Stomach (tissue), 8 donors: ENCODE measurements at regions not wholly inside any gene's neighbourhood (a gene's known extent, or its start where the extent isn't known, plus 50 kb on each side); places are given as distances from the start of the nearest gene placed in this dataset.

Experiments
- DNase-seq, 2 donors: peaks; one replicate each; pipeline versions ENCODE4 v3.0.0 to v3.0.0-alpha.2; 2013 to 2019
- H3K27ac ChIP-seq, 5 donors: fragments of 200-600 bp in 4 of 5; sonication (generic) in 4 of 5; one replicate each; pipeline ENCODE4 v1.5.1; 2013 to 2019; ENCODE audit warnings: mild to moderate bottlenecking in 1 of 5, moderate library complexity in 1 of 5
- H3K27me3 ChIP-seq, 3 donors: fragments of 200-600 bp; sonication (generic); one replicate each; pipeline ENCODE4 v1.5.1; 2017 to 2019; ENCODE audit warnings: mixed run types in 1 of 3
- H3K36me3 ChIP-seq, 4 donors: fragments of 200-600 bp; sonication (generic); 1 replicate in 3 of 4; 2 replicates in 1 of 4; pipeline ENCODE4 v1.5.1; 2016 to 2019
- H3K4me1 ChIP-seq, 4 donors: fragments of 200-600 bp; sonication (generic); one replicate each; pipeline ENCODE4 v1.5.1; 2016 to 2019
- H3K4me3 ChIP-seq, 4 donors: fragments of 200-600 bp; sonication (generic) in 3 of 4; one replicate each; pipeline ENCODE4 v1.5.1; 2016 to 2019; ENCODE audit warnings: mild to moderate bottlenecking in 1 of 4
- H3K9me3 ChIP-seq, 4 donors: fragments of 200-600 bp; sonication (generic); one replicate each; pipeline ENCODE4 v1.5.1; 2016 to 2019
- CTCF ChIP-seq, 7 experiments: fragments of 450-650 bp in 4 of 7; fragments of 200-600 bp in 3 of 7; sonication (generic) in 3 of 7; IDR thresholded peaks; one replicate each; pipeline ENCODE4 v1.5.1; 2016 to 2019; ENCODE audit warnings: antibody characterized with exemption in 7 of 7, control low read depth in 2 of 7, mild to moderate bottlenecking in 1 of 7
- EP300 ChIP-seq: sonication (generic); formaldehyde crosslinking; IDR thresholded peaks from one replicate; pipeline ENCODE4 v1.6.1; 2017; ENCODE audit warnings: antibody characterized with exemption
- POLR2A ChIP-seq, 4 donors: fragments of 450-650 bp; IDR thresholded peaks; one replicate each; pipeline ENCODE4 v1.6.1; 2016; ENCODE audit warnings: antibody characterized with exemption in 4 of 4, control low read depth in 2 of 4, mild to moderate bottlenecking in 1 of 4, moderate library complexity in 1 of 4
- POLR2AphosphoS5 ChIP-seq, 3 donors: sonication (generic); formaldehyde crosslinking; IDR thresholded peaks; one replicate each; pipeline ENCODE4 v1.6.1; 2016; ENCODE audit warnings: antibody characterized with exemption in 3 of 3
- WGBS, 5 donors: extraction: QIAGEN DNeasy Blood & Tissue Kit in 3 of 5; methylation state at CpG; one replicate each; pipeline versions ENCODE4 v1.1.5 to v1.1.7; 2013 to 2018; 5-methylcytosine and 5-hydroxymethylcytosine counted together
- intact Hi-C: fragments of 100-400 bp; cut with DNase I; formaldehyde crosslinking; loops from one replicate; pipeline ENCODE4 v1.15.1; 2023; ENCODE audit warnings: low total_unique reads
- donor health status: healthy with polysubstance abuse.
- donor health status: Bipolar disorder and iron deficiency.
- donor health status: healthy.

- Histone ChIP-seq H3K27ac (no peak overlapping the region), H3K27me3 (peaks cover 0 to 15% (median 0%) of the 10 kb centered on the region in 3 donors), H3K36me3 (no peaks in the 10 kb centered on the region), H3K9me3 (no peaks in the 10 kb centered on the region), H3K4me1 (peaks cover 7 to 23% (median 19%) of the 10 kb centered on the region in 4 donors), H3K4me3 (no peak overlapping the region)
- DNase-seq = no peak
- no peak for TF ChIP-seq POLR2A (IDR thresholded peaks at IDR 0.05)
- no peak for TF ChIP-seq POLR2AphosphoS5 (IDR thresholded peaks at IDR 0.05)
- no peak for TF ChIP-seq EP300
- TF ChIP-seq CTCF (IDR thresholded peaks at IDR 0.05) = no peak
- intact Hi-C loops = no loop called here
- WGBS, 5 donors = 90 to 95% (median 91%) methylated on average over 8 of the region's 8 CpGs
These were observed 111.6 kb upstream of the EGLN3 start for GRCh38 chr14:34062353-34062973.

- Histone ChIP-seq H3K27me3 (peaks cover 0 to 15% (median 0%) of the 10 kb centered on the region in 3 donors), H3K36me3 (no peaks in the 10 kb centered on the region), H3K9me3 (no peaks in the 10 kb centered on the region), H3K4me1 (peaks cover 7 to 23% (median 19%) of the 10 kb centered on the region in 4 donors), H3K4me3 (peak overlapping the region; percentile 54 to 63 (median 59)), H3K27ac (peak overlapping the region; percentile 83 to 92 (median 90))
- WGBS, 5 donors = 29 to 37% (median 33%) methylated on average over 16 of the region's 16 CpGs
- peak in 1 of 2 donors; percentile 66 for DNase-seq
- intact Hi-C loops = no loop called here
- TF ChIP-seq POLR2A (IDR thresholded peaks at IDR 0.05) (no peak), POLR2AphosphoS5 (IDR thresholded peaks at IDR 0.05) (no peak), EP300 (no peak)
These were observed 109.8 kb upstream of the EGLN3 start for GRCh38 chr14:34060651-34060999.

GRCh38 chr14:34059925-34060650 is 109.2 kb upstream of the EGLN3 start:
- Histone ChIP-seq H3K4me3 (peak overlapping the region; percentile 54 to 63 (median 59)), H3K27me3 (peaks cover 0 to 15% (median 0%) of the 10 kb centered on the region in 3 donors), H3K36me3 (no peaks in the 10 kb centered on the region), H3K4me1 (peaks cover 7 to 23% (median 19%) of the 10 kb centered on the region in 4 donors), H3K9me3 (no peaks in the 10 kb centered on the region), H3K27ac (peak overlapping the region; percentile 83 to 92 (median 90))
- intact Hi-C loops = no loop called here
- 1 to 3% (median 2%) methylated on average over 17 to 84 of the region's 84 CpGs for WGBS, 5 donors
- no peak for TF ChIP-seq EP300
- TF ChIP-seq CTCF (IDR thresholded peaks at IDR 0.05) = peak in 2 of 7 experiments; percentile 11 to 13
- TF ChIP-seq POLR2A (IDR thresholded peaks at IDR 0.05) = peak in 1 of 4 donors; percentile 9
- peak in 2 of 3 donors; percentile 54 to 59 for TF ChIP-seq POLR2AphosphoS5 (IDR thresholded peaks at IDR 0.05)
- peak; percentile 85 to 96 for DNase-seq

GRCh38 chr14:34059037-34059924 is 108.4 kb upstream of the EGLN3 start:
- Histone ChIP-seq H3K36me3 (no peaks in the 10 kb centered on the region), H3K4me3 (peak overlapping the region; percentile 54 to 63 (median 59)), H3K4me1 (peaks cover 7 to 23% (median 19%) of the 10 kb centered on the region in 4 donors), H3K27me3 (peaks cover 0 to 15% (median 0%) of the 10 kb centered on the region in 3 donors), H3K9me3 (no peaks in the 10 kb centered on the region), H3K27ac (peak overlapping the region; percentile 83 to 92 (median 90))
- TF ChIP-seq POLR2A (IDR thresholded peaks at IDR 0.05) = no peak
- TF ChIP-seq POLR2AphosphoS5 (IDR thresholded peaks at IDR 0.05) = no peak
- TF ChIP-seq EP300 = no peak
- TF ChIP-seq CTCF (IDR thresholded peaks at IDR 0.05) = no peak
- intact Hi-C loops = no loop called here
- no peak for DNase-seq
- 76 to 83% (median 79%) methylated on average over 16 of the region's 16 CpGs for WGBS, 5 donors
